SH-SY5Y (cell line): ENCODE measurements at regions not wholly inside any gene's neighbourhood (a gene's known extent, or its start where the extent isn't known, plus 50 kb on each side); places are given as distances from the start of the nearest gene placed in this dataset.

Source experiments
- GATA2 ChIP-seq: IDR thresholded peaks from 2 replicates; pipeline ENCODE4 v1.6.1; 2011; ENCODE audit warnings: mild to moderate bottlenecking, low read depth, low read length
- GATA3 ChIP-seq: IDR thresholded peaks from 2 replicates; pipeline ENCODE4 v1.6.1; 2011; ENCODE audit warnings: low read depth, mild to moderate bottlenecking, low read length, moderate library complexity

- TF ChIP-seq GATA2 = no peak
- TF ChIP-seq GATA3 = no peak
Measured at GRCh38 chr16:86370062-86370461, 140.3 kb upstream of the FOXF1 start.
